Mucosa of descending colon (tissue), 3 donors: ENCODE measurements at regions not wholly inside any gene's neighbourhood (a gene's known extent, or its start where the extent isn't known, plus 50 kb on each side); places are given as distances from the start of the nearest gene placed in this dataset.

Source experiments
- ATAC-seq: fragments of 200-7000 bp; cut with Tn5 transposase; one replicate; pipeline ENCODE4 v1.9.1; 2020; ENCODE audit warnings: mild to moderate bottlenecking, moderate library complexity
- DNase-seq, 3 donors: peaks; one replicate each; pipeline ENCODE4 v3.0.0-alpha.2; 2020
- H3K36me3 ChIP-seq: fragments of 200-600 bp; one replicate; pipeline ENCODE4 v1.8.0; 2021; ENCODE audit warnings: low read depth, mild to moderate bottlenecking
- H3K4me1 ChIP-seq: fragments of 200-600 bp; one replicate; pipeline ENCODE4 v1.8.0; 2021; ENCODE audit warnings: low read depth, mild to moderate bottlenecking
- H3K4me3 ChIP-seq: fragments of 200-600 bp; one replicate; pipeline ENCODE4 v1.8.0; 2021; ENCODE audit warnings: mild to moderate bottlenecking
- H3K9me3 ChIP-seq: fragments of 200-600 bp; one replicate; pipeline ENCODE4 v1.8.0; 2021; ENCODE audit warnings: mild to moderate bottlenecking
- intact Hi-C, 2 donors: fragments of 100-400 bp; cut with DNase I in 1 of 2; cut with micrococcal nuclease in 1 of 2; formaldehyde crosslinking; loops; one replicate each; pipeline versions ENCODE4 v1.11.0 to v1.11.1; 2022; cut with DNase I, micrococcal nuclease
- TF ChIP-seq, protein P1 (sequence below): fragments of 200-600 bp; IDR thresholded peaks from one replicate; pipeline ENCODE4 v1.8.0; 2022; ENCODE audit warnings: antibody characterized with exemption, mild to moderate bottlenecking
- donor health status: DM: no; HTN: no; CAD: no; lungs with moderate emphysema.
- donor health status: DM: no; HTN: no; CAD: no.
- donor health status: DM: no; HTN: yes; CAD: no.

DNA sequence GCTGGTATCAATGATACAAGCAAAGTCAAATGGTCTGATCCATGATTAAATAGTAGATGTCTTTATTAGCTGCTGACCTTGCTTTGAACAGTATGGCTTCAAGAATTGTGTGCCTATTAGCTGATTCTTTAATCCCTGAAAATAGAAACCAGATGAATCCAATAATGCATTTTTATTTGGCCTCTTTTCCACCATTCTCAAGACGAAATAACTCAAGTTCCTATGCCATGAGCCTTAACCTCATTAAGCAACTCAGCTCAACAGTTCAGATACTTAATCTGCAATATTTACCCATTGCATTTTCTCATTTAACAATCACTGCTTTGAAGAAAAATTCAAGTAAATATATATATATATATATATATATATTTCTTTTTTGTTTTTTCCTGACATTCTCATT is 588.6 kb upstream of the MEF2C start:
- intact Hi-C loops = no loop called here
- no peaks in the 10 kb centered on the region for H3K9me3 ChIP-seq
- ATAC-seq = no peak

DNA sequence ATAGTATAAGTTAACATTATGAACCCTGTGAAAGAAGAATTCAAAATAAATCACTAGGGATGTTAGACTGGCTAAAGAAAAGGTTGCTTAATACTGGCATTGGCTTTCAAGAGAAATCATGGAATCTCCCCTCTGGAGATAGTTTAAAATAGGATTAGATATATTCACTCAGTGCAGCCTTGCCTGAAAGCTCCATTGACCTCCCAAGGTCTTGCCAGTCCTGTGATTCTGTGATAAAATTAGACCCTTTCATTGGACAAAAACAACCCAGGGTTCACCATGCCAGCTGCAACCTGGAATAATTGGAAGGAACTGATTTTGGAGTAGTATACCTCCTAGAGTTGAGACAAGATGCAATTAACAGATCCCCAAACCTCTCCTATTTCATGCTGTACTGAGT is 588.1 kb upstream of the MEF2C start:
- intact Hi-C loops = no loop called here
- Histone ChIP-seq H3K4me3 (no peak overlapping the region), H3K4me1 (no peaks in the 10 kb centered on the region), H3K9me3 (no peaks in the 10 kb centered on the region), H3K36me3 (no peaks in the 10 kb centered on the region)
- ATAC-seq = no peak
- TF ChIP-seq, protein P1, sequence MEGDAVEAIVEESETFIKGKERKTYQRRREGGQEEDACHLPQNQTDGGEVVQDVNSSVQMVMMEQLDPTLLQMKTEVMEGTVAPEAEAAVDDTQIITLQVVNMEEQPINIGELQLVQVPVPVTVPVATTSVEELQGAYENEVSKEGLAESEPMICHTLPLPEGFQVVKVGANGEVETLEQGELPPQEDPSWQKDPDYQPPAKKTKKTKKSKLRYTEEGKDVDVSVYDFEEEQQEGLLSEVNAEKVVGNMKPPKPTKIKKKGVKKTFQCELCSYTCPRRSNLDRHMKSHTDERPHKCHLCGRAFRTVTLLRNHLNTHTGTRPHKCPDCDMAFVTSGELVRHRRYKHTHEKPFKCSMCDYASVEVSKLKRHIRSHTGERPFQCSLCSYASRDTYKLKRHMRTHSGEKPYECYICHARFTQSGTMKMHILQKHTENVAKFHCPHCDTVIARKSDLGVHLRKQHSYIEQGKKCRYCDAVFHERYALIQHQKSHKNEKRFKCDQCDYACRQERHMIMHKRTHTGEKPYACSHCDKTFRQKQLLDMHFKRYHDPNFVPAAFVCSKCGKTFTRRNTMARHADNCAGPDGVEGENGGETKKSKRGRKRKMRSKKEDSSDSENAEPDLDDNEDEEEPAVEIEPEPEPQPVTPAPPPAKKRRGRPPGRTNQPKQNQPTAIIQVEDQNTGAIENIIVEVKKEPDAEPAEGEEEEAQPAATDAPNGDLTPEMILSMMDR = no peak
- no peak for DNase-seq

More for the DNA sequence above, 588.6 kb upstream of the MEF2C start:
- no peak overlapping the region for H3K4me3 ChIP-seq
- TF ChIP-seq, protein P1 = no peak
- no peaks in the 10 kb centered on the region for H3K36me3 ChIP-seq
- no peak for DNase-seq
- no peaks in the 10 kb centered on the region for H3K4me1 ChIP-seq

- H3K9me3 ChIP-seq = no peaks in the 10 kb centered on the region
- no peak for DNase-seq
- intact Hi-C loops = no loop called here
- ATAC-seq = no peak
- TF ChIP-seq, protein P1 = no peak
- no peaks in the 10 kb centered on the region for H3K4me1 ChIP-seq
- no peak overlapping the region for H3K4me3 ChIP-seq
- H3K36me3 ChIP-seq = no peaks in the 10 kb centered on the region
These were observed 587.7 kb upstream of the MEF2C start for GRCh38 chr5:89470658-89471057.

DNA sequence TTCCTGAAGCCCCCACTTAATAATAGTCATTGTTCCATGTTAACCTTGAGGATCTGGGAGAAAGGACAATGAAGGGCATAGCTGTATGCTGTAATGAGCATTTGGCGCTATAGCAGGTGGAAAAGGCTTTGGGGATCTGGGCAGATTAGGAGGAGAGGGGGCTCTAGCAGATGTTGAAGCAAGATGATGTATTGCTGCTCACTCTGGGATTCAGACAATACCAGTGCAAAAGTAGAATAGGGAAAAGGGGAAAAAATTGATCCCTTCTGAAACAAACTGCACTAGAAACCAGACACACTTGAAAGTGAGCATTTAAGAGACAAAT is 575.3 kb upstream of the MEF2C start:
- ATAC-seq (no peak), DNase-seq (no peak)
- TF ChIP-seq, protein P1 = no peak
- intact Hi-C loops = no loop called here
- Histone ChIP-seq H3K4me3 (no peak overlapping the region), H3K9me3 (no peaks in the 10 kb centered on the region), H3K4me1 (no peaks in the 10 kb centered on the region), H3K36me3 (no peaks in the 10 kb centered on the region)

GRCh38 chr5:89457411-89458331 is 574.7 kb upstream of the MEF2C start:
- Histone ChIP-seq H3K4me1 (no peaks in the 10 kb centered on the region), H3K9me3 (no peaks in the 10 kb centered on the region), H3K4me3 (no peak overlapping the region), H3K36me3 (no peaks in the 10 kb centered on the region)
- ATAC-seq (peak; percentile 66), DNase-seq (peak in 1 of 3 donors; percentile 4)
- TF ChIP-seq, protein P1 = no peak
- intact Hi-C loops = no loop called here
